Ishikawa (cell line): ENCODE measurements at regions not wholly inside any gene's neighbourhood (a gene's known extent, or its start where the extent isn't known, plus 50 kb on each side); places are given as distances from the start of the nearest gene placed in this dataset.

ENCODE experiments used
- CREB1 ChIP-seq: IDR thresholded peaks from 2 replicates; pipeline ENCODE4 v1.6.1; 2012; ENCODE audit warnings: low read depth
- EGR1 ChIP-seq: IDR thresholded peaks from 2 replicates; pipeline ENCODE4 v1.6.1; 2012
- EP300 ChIP-seq: IDR thresholded peaks from 2 replicates; pipeline ENCODE4 v1.6.1; 2012; ENCODE audit warnings: borderline replicate concordance
- FOXM1 ChIP-seq: IDR thresholded peaks from 2 replicates; pipeline ENCODE4 v1.6.1; 2012; ENCODE audit warnings: low read depth, borderline replicate concordance
- MAX ChIP-seq: IDR thresholded peaks from 2 replicates; pipeline ENCODE4 v1.6.1; 2012
- NFIC ChIP-seq: IDR thresholded peaks from 2 replicates; pipeline ENCODE4 v1.6.1; 2012
- RAD21 ChIP-seq: IDR thresholded peaks from 2 replicates; pipeline ENCODE4 v1.6.1; 2012; ENCODE audit warnings: low read depth
- REST ChIP-seq: IDR thresholded peaks from 2 replicates; pipeline ENCODE4 v1.6.1; 2012; ENCODE audit warnings: low read depth, mild to moderate bottlenecking
- TAF1 ChIP-seq: IDR thresholded peaks from 2 replicates; pipeline ENCODE4 v1.6.1; 2012; ENCODE audit warnings: low read depth, mild to moderate bottlenecking
- TCF12 ChIP-seq: IDR thresholded peaks from 2 replicates; pipeline ENCODE4 v1.6.1; 2012; ENCODE audit warnings: low read depth
- TEAD4 ChIP-seq: IDR thresholded peaks from 2 replicates; pipeline ENCODE4 v1.6.1; 2012
- USF1 ChIP-seq: IDR thresholded peaks from 2 replicates; pipeline ENCODE4 v1.6.1; 2012
- YY1 ChIP-seq: IDR thresholded peaks from 2 replicates; pipeline ENCODE4 v1.6.1; 2012; ENCODE audit warnings: low read depth

- no peak for TF ChIP-seq YY1
- TF ChIP-seq TEAD4 = no peak
- no peak for TF ChIP-seq RAD21
- TF ChIP-seq REST = no peak
- TF ChIP-seq MAX = no peak
- no peak for TF ChIP-seq USF1
- no peak for TF ChIP-seq EP300
- no peak for TF ChIP-seq TCF12
- TF ChIP-seq FOXM1 = no peak
- TF ChIP-seq CREB1 = no peak
- no peak for TF ChIP-seq TAF1
- no peak for TF ChIP-seq EGR1
- TF ChIP-seq NFIC = no peak
Measured at GRCh38 chr11:130769782-130770535, 146.3 kb downstream of the SNX19 start.
